ENCODE measurements at regions not wholly inside any gene's neighbourhood (a gene's known extent, or its start where the extent isn't known, plus 50 kb on each side); places are given as distances from the start of the nearest gene placed in this dataset.
"Not testable (repeated sequence)": the region's sequence is repeated elsewhere in the genome, so short reads cannot be mapped to it uniquely, and the experiment has no call there.

DNA sequence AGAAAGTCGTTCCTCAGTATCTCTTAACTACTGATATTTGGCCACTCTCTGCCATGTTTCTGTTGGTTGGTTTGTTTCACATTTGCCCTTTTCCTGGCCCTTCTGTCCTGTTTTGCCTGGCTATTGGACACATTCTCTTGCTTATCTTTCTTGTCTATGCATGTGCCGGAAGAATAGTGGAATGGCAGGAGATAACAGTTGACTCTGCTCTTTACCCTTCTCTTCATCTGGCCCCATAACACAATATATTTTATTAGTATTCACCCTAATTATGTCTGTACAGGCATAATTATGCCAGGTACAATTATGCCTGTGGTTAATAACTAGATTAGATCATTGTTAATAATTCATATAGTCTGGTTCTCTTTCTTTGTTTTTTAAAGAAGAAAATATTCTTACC, 243.5 kb upstream of the LMO3 start:
- Histone ChIP-seq H3K4me3 (no peak overlapping the region), H3K36me3 (no peaks in the 10 kb centered on the region), H3K27me3 (no peaks in the 10 kb centered on the region; the same call in none of the 2 replicates), H3K9me3 (no peaks in the 10 kb centered on the region)
- no peak for DNase-seq

GRCh38 chr12:16844875-16845274, 238.9 kb upstream of the LMO3 start:
- H3K9me3 ChIP-seq = no peaks in the 10 kb centered on the region
- no peak for DNase-seq
- H3K27me3 ChIP-seq = no peaks in the 10 kb centered on the region; the same call in 1 of the 2 replicates
- no peaks in the 10 kb centered on the region for H3K36me3 ChIP-seq
- no peak overlapping the region for H3K4me3 ChIP-seq

DNA sequence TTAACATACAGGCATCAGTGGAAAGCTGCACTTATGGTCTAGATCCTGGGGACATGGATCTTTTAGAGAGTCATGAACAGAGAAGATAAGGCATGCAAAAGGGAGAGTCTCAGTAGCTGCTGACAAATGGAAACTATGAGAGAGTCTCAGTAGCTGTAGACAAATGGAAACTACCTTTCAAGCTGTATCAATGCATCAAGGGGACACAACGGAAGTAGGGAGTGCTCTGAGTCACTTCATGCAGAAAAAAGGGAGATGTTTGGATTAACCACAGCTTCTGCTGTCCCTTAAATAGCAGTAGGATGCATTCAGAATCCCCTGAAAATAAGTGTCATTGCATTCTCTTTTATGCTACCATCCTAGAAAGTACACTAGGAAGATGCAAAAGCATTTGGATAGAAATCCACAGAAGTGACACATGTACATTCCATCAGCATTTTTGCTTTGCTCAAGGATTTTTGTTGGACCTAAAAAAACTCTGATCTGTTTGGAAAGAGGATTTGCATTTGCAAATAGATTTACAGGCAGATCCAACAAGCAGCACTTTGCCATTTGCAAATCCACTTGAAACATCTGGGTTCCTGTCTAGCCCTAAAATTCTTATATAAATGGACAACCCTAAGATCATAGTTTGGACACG, 227.5 kb upstream of the LMO3 start:
- H3K27me3 ChIP-seq = no peaks in the 10 kb centered on the region; the same call in 1 of the 2 replicates
- no peak for DNase-seq
- H3K36me3 ChIP-seq = no peaks in the 10 kb centered on the region
- no peak overlapping the region for H3K4me3 ChIP-seq
- no peaks in the 10 kb centered on the region for H3K9me3 ChIP-seq

DNA sequence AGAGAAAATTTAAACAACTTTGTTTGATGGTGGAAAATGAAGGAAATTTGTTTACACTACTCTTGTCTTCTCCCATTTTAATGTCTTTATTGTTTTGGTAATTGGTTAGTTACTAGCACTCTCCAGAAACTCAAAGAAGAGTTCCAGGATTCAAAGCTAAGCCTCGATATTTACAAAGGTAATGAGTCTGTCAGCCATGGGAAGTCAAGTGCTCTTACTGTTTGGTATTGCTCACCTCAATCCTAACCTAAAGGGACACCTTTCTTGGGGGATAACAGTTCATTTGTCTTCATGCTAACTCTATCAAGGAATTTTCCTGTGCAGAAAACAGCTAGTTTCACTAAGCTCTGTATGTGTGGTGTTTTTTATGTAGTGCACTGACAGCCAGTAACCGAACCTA, 222.9 kb upstream of the LMO3 start:
- no peaks in the 10 kb centered on the region for H3K36me3 ChIP-seq
- no peak for DNase-seq
- H3K27me3 ChIP-seq = no peaks in the 10 kb centered on the region; the same call in 1 of the 2 replicates
- no peak overlapping the region for H3K4me3 ChIP-seq
- H3K9me3 ChIP-seq = no peaks in the 10 kb centered on the region

DNA sequence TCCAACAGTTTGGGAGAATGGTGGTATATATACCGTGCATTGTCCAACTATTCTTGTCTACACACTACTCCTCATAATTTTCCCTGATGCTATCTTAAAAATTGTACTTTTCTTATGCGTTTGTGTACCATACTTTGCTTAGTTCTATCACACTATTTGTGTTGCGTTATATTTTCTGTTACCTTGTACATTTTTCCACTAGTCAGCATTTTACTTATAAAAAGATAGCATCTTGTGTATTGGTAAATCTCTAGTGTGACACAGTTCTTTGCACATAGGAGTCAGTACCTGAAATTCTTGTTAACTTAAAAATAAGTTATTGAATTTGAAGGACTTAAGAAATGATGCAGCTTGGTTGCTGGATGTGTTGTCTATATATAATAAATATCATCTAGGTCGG, 201.8 kb upstream of the LMO3 start:
- Histone ChIP-seq H3K27me3 (no peaks in the 10 kb centered on the region; the same call in 1 of the 2 replicates), H3K36me3 (no peaks in the 10 kb centered on the region), H3K4me3 (no peak overlapping the region), H3K9me3 (no peaks in the 10 kb centered on the region)
- no peak for DNase-seq

GRCh38 chr12:16796168-16796567, 190.2 kb upstream of the LMO3 start:
- H3K36me3 ChIP-seq = no peaks in the 10 kb centered on the region
- no peaks in the 10 kb centered on the region for H3K27me3 ChIP-seq
- H3K9me3 ChIP-seq = no peaks in the 10 kb centered on the region
- no peak overlapping the region for H3K4me3 ChIP-seq
- DNase-seq = no peak

DNA sequence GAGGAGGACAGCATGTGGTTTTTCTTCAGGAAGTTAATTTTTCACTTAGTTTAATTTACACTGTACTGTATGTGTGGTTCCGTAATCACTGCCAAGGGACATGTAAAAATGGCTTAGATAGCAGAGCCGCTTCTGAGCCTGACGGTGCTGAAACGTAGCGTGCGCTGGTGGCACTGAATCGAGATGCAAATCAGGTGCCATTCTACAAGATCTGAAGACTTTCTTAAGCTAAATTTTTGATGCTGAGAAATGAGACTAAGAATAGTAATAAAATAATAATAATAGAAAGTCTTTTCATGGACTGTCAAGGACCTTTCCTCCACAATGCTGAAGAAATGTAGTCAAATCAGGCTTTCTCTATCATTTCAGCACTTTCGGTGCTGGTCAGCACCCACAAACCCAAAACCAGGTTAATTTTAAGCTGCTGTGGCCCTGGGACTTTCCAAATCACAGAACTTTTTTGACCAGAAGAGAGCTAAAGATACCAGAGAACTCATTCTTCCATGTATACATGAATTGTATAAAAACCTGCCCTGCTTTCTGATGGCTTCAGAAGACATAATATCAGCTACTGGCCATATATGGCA, 183.3 kb upstream of the LMO3 start:
- H3K4me3 ChIP-seq = no peak overlapping the region
- no peaks in the 10 kb centered on the region for H3K9me3 ChIP-seq
- H3K27me3 ChIP-seq = no peaks in the 10 kb centered on the region
- DNase-seq = no peak
- H3K36me3 ChIP-seq = no peaks in the 10 kb centered on the region

- no peak for DNase-seq
- no peaks in the 10 kb centered on the region for H3K36me3 ChIP-seq
Observed at GRCh38 chr12:16788506-16789203, 182.7 kb upstream of the LMO3 start.

GRCh38 chr12:16785953-16786352, 180.0 kb upstream of the LMO3 start:
- Histone ChIP-seq H3K27me3 (no peaks in the 10 kb centered on the region), H3K4me3 (no peak overlapping the region), H3K9me3 (no peaks in the 10 kb centered on the region), H3K36me3 (no peaks in the 10 kb centered on the region)
- no peak for DNase-seq

More at GRCh38 chr12:16788506-16789203, 182.7 kb upstream of the LMO3 start:
- no peaks in the 10 kb centered on the region for H3K9me3 ChIP-seq
- H3K4me3 ChIP-seq = no peak overlapping the region
- no peaks in the 10 kb centered on the region for H3K27me3 ChIP-seq

GRCh38 chr12:16785524-16785923, 179.6 kb upstream of the LMO3 start:
- 0 out of 2 replicates have a peak, but pooled peaks cover under 1% of the 10 kb centered on the region for H3K9me3 ChIP-seq
- no peak for DNase-seq
- H3K4me3 ChIP-seq = no peak overlapping the region
- no peaks in the 10 kb centered on the region for H3K36me3 ChIP-seq
- H3K27me3 ChIP-seq = no peaks in the 10 kb centered on the region

DNA sequence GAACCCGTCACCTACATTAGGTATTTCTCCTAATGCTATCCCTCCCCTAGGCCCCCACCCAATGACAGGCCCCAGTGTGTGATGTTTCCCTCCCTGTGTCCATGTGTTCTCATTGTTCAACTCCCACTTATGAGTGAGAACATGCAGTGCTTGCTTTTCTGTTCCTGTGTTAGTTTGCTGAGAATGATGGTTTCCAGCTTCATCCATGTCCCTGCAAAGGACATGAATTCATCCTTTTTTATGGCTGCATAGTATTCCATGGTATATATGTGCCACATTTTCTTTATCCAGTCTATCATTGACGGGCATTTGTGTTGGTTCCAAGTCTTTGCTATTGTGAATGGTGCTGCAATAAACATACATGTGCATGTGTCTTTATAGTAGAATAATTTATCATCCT, 163.2 kb upstream of the LMO3 start:
- not testable (repeated sequence) for H3K9me3 ChIP-seq, H3K4me3 ChIP-seq, H3K36me3 ChIP-seq, H3K27me3 ChIP-seq, DNase-seq

GRCh38 chr12:16766736-16767135, 160.8 kb upstream of the LMO3 start:
- Histone ChIP-seq H3K27me3 (peaks cover 4% of the 10 kb centered on the region; the same call in 1 of the 2 replicates), H3K9me3 (no peaks in the 10 kb centered on the region)

DNA sequence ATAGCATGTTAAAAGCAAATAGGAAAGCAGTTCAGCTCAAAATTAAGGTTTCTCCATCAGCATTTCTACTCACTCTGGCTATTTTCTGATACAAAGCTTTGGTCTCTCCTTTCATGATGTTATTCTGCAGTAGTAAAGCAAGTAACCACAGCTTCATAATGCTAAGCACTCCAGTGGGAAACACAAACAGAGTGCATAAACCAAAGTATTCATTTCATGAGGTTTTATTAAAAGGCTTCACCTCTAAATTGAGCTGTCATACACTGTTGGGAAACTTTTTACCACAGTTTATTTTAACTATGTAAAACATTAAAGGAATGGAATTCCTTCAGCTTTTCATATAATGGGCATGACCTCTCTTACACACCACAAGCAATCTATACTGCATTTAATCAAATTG, 157.9 kb upstream of the LMO3 start:
- Histone ChIP-seq H3K4me3 (no peak overlapping the region), H3K9me3 (no peaks in the 10 kb centered on the region), H3K36me3 (no peaks in the 10 kb centered on the region), H3K27me3 (peaks cover 4% of the 10 kb centered on the region; the same call in 1 of the 2 replicates)
- DNase-seq = no peak

More at GRCh38 chr12:16766736-16767135, 160.8 kb upstream of the LMO3 start:
- Histone ChIP-seq H3K4me3 (no peak overlapping the region), H3K36me3 (no peaks in the 10 kb centered on the region)
- no peak for DNase-seq

DNA sequence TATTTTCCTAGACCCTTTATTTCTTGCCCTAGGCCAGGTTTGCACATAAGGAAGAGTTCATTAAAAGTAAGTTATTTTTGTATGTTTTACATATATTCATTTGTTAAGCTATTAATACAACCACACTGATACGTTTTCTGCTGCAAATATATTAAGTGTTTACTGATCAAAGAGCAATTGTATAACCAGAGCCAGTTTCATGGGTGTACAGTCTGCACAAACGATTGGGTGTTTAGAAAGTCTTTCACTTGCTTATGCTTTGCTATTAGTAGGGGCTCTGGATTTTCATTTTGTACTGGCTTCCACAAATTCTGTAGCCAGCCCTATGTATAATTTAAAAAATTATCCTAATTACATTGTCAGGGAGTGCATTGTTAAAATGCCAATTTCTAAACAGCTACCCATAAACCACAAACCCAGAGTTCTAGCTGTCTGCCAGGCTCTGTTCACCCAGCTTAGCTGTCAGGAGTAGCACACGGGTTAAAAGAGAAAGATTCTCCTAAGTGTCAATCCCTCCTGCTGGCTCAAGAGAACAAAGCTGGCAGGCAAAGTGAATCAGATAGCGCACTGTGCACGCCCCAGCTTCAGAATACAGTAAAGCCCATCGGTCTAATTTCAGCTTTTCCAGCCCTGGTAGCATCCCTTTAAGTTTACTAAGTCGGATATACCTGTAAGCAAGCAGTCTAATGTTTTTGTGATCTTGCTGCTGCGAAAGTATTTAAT, 151.0 kb upstream of the LMO3 start:
- peaks cover 2% of the 10 kb centered on the region for H3K27me3 ChIP-seq
- H3K4me3 ChIP-seq = no peak overlapping the region
- no peak for DNase-seq
- H3K9me3 ChIP-seq = no peaks in the 10 kb centered on the region
- H3K36me3 ChIP-seq = no peaks in the 10 kb centered on the region

DNA sequence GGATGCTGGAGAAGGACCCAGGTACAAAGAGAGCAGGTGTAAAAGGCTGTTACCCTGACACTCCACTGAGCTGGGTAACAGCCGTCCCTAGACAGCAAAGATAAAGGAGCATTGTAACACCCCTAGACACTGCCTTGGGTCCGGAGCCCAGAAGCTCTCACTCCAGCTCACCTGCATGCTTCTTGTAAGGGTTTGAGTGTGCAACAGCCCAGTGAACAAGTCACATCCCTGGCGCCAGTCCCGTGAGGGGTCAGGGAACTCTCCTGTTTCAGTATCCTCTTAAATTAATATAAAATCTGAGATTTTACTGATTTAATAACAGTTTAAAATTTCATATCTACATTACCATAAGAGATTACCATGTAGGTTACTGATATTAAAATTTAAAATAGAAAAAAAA, 124.8 kb upstream of the LMO3 start:
- Histone ChIP-seq H3K36me3 (no peaks in the 10 kb centered on the region), H3K9me3 (no peaks in the 10 kb centered on the region)
- no peak for DNase-seq

DNA sequence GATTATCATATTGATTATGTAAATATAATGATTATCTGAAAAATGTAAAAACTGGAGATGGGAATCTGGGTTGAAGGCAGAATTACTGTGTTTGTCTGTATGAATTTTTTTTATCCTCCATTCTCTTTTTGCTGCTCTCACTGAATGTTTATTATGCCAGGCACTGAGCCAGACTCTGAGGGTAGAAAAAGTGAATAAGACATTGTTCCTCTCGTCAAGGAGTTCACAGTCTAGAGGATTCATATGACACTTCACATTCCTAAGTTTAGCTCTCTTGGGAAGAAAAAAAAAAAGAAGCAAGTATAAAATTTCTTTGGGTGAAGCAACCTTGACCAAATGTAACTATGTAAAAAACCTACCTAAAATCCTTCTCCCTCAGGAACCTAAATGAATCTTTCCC, 120.9 kb upstream of the LMO3 start:
- Histone ChIP-seq H3K9me3 (no peaks in the 10 kb centered on the region), H3K27me3 (no peaks in the 10 kb centered on the region), H3K4me3 (no peak overlapping the region), H3K36me3 (no peaks in the 10 kb centered on the region)
- DNase-seq = peak; percentile 48

More for the DNA sequence above, 124.8 kb upstream of the LMO3 start:
- Histone ChIP-seq H3K27me3 (no peaks in the 10 kb centered on the region), H3K4me3 (no peak overlapping the region)
